Effector memory CD4-positive, alpha-beta T cell (primary cell): ENCODE measurements at regions not wholly inside any gene's neighbourhood (a gene's known extent, or its start where the extent isn't known, plus 50 kb on each side); places are given as distances from the start of the nearest gene placed in this dataset.
"Not testable (repeated sequence)": the region's sequence is repeated elsewhere in the genome, so short reads cannot be mapped to it uniquely, and the experiment has no call there.

Source experiments
- DNase-seq, 3 donors: peaks; one replicate each; pipeline ENCODE4 v3.0.0-alpha.2; 2020
- H3K27ac ChIP-seq: 2 replicates; pipeline ENCODE4 v1.7.0; 2013; ENCODE audit warnings: mild to moderate bottlenecking, low read length, moderate library complexity; ENCODE audit not compliant: insufficient read depth, poor library complexity, severe bottlenecking
- H3K27me3 ChIP-seq: replicated peaks from 2 replicates; pipeline ENCODE4 v1.7.0; 2013; ENCODE audit warnings: mild to moderate bottlenecking, low read length; ENCODE audit not compliant: insufficient read depth, control insufficient read depth, poor library complexity, severe bottlenecking
- H3K36me3 ChIP-seq: 2 replicates; pipeline ENCODE4 v1.7.0; 2013; ENCODE audit warnings: mild to moderate bottlenecking, low read length, moderate library complexity; ENCODE audit not compliant: control insufficient read depth, insufficient read depth
- H3K4me1 ChIP-seq: 2 replicates; pipeline ENCODE4 v1.7.0; 2013; ENCODE audit warnings: low read length, mild to moderate bottlenecking; ENCODE audit not compliant: control insufficient read depth, insufficient read depth, poor library complexity, severe bottlenecking
- H3K4me3 ChIP-seq: 2 replicates; pipeline ENCODE4 v1.7.0; 2013; ENCODE audit warnings: low read length, low read depth, mild to moderate bottlenecking; ENCODE audit not compliant: insufficient read depth, poor library complexity, severe bottlenecking
- H3K9me3 ChIP-seq: 2 replicates; pipeline ENCODE4 v1.7.0; 2013; ENCODE audit warnings: mild to moderate bottlenecking, low read length, moderate library complexity; ENCODE audit not compliant: control insufficient read depth

GRCh38 chr7:65453341-65454030, 79.8 kb downstream of the ZNF92 start:
- H3K27ac ChIP-seq, result no peak overlapping the region
- H3K36me3 ChIP-seq, result no peaks in the 10 kb centered on the region
- no peak for DNase-seq
- H3K4me1 ChIP-seq, result no peaks in the 10 kb centered on the region
- H3K9me3 ChIP-seq, result no peaks in the 10 kb centered on the region
- H3K27me3 ChIP-seq, result no peaks in the 10 kb centered on the region
- H3K4me3 ChIP-seq, result no peak overlapping the region

GRCh38 chr7:65454469-65454868, 80.8 kb downstream of the ZNF92 start:
- Histone ChIP-seq H3K4me1 (no peaks in the 10 kb centered on the region), H3K9me3 (no peaks in the 10 kb centered on the region), H3K27ac (no peak overlapping the region), H3K27me3 (no peaks in the 10 kb centered on the region), H3K36me3 (no peaks in the 10 kb centered on the region), H3K4me3 (no peak overlapping the region)
- no peak for DNase-seq

- H3K4me3 ChIP-seq, H3K9me3 ChIP-seq, H3K27me3 ChIP-seq, DNase-seq, H3K27ac ChIP-seq, H3K36me3 ChIP-seq, H3K4me1 ChIP-seq: not testable (repeated sequence)
Measured at GRCh38 chr7:65455050-65455449, 81.4 kb downstream of the ZNF92 start.

GRCh38 chr7:65457705-65458104, 84.0 kb downstream of the ZNF92 start:
- H3K27ac ChIP-seq, result no peak overlapping the region
- H3K27me3 ChIP-seq, result no peaks in the 10 kb centered on the region
- H3K9me3 ChIP-seq, result no peaks in the 10 kb centered on the region
- no peaks in the 10 kb centered on the region for H3K4me1 ChIP-seq
- H3K4me3 ChIP-seq, result no peak overlapping the region
- H3K36me3 ChIP-seq, result no peaks in the 10 kb centered on the region
- no peak for DNase-seq

- Histone ChIP-seq H3K9me3 (no peaks in the 10 kb centered on the region), H3K4me3 (no peak overlapping the region), H3K27ac (no peak overlapping the region), H3K27me3 (no peaks in the 10 kb centered on the region), H3K4me1 (no peaks in the 10 kb centered on the region), H3K36me3 (no peaks in the 10 kb centered on the region)
- DNase-seq, result no peak
Measured at GRCh38 chr7:65459438-65459837, 85.8 kb downstream of the ZNF92 start.

GRCh38 chr7:65462148-65462716, 88.6 kb downstream of the ZNF92 start:
- no peaks in the 10 kb centered on the region for H3K27me3 ChIP-seq
- no peaks in the 10 kb centered on the region for H3K4me1 ChIP-seq
- no peak overlapping the region for H3K4me3 ChIP-seq
- H3K36me3 ChIP-seq, result no peaks in the 10 kb centered on the region
- no peaks in the 10 kb centered on the region for H3K9me3 ChIP-seq
- no peak for DNase-seq
- no peak overlapping the region for H3K27ac ChIP-seq

GRCh38 chr7:65463184-65463583, 89.5 kb downstream of the ZNF92 start:
- Histone ChIP-seq H3K27ac (no peak overlapping the region), H3K4me3 (no peak overlapping the region), H3K36me3 (no peaks in the 10 kb centered on the region), H3K27me3 (no peaks in the 10 kb centered on the region), H3K9me3 (no peaks in the 10 kb centered on the region), H3K4me1 (no peaks in the 10 kb centered on the region)
- DNase-seq, result no peak

GRCh38 chr7:65469919-65470558, 96.4 kb downstream of the ZNF92 start:
- H3K4me3 ChIP-seq, H3K4me1 ChIP-seq, H3K36me3 ChIP-seq, DNase-seq, H3K27ac ChIP-seq, H3K9me3 ChIP-seq, H3K27me3 ChIP-seq: not testable (repeated sequence)

- Histone ChIP-seq H3K27me3 (no peaks in the 10 kb centered on the region), H3K4me1 (peaks cover 17% of the 10 kb centered on the region), H3K27ac (no peak overlapping the region), H3K4me3 (no peak overlapping the region), H3K36me3 (no peaks in the 10 kb centered on the region), H3K9me3 (no peaks in the 10 kb centered on the region)
- DNase-seq, result no peak
Measured at GRCh38 chr7:65471587-65471986, 97.9 kb downstream of the ZNF92 start.

GRCh38 chr7:65475040-65475726, 101.5 kb downstream of the ZNF92 start:
- Histone ChIP-seq H3K27me3 (no peaks in the 10 kb centered on the region), H3K27ac (no peak overlapping the region)

More at GRCh38 chr7:65475040-65475726, 101.5 kb downstream of the ZNF92 start:
- H3K9me3 ChIP-seq, result no peaks in the 10 kb centered on the region
- no peak for DNase-seq
- H3K36me3 ChIP-seq, result no peaks in the 10 kb centered on the region
- H3K4me3 ChIP-seq, result peak overlapping the region; percentile 7
- peaks cover 26% of the 10 kb centered on the region for H3K4me1 ChIP-seq
